ENCODE measurements at regions not wholly inside any gene's neighbourhood (a gene's known extent, or its start where the extent isn't known, plus 50 kb on each side); places are given as distances from the start of the nearest gene placed in this dataset.

DNA sequence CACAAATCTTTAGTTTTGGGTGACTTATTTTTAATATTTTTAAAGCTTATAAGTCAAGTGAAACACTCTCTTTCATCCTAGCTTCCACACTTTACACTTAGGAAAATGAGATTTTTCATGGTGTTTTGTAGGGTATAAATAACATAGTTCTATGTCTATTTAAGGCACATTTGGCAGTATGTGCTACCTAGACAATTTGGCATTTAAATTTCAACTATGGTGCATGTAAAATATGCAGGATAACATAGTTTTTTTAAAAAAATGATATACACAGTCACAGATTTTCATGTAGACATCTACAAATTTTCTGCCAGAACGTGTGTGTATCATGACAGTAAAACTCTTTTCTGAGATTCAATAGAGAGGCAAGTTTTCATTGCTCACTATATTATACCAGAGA is 115.1 kb upstream of the MAP3K7 start:
- TF ChIP-seq POLR2A (IDR thresholded peaks at IDR 0.05): no peak
- TF ChIP-seq, protein P1, sequence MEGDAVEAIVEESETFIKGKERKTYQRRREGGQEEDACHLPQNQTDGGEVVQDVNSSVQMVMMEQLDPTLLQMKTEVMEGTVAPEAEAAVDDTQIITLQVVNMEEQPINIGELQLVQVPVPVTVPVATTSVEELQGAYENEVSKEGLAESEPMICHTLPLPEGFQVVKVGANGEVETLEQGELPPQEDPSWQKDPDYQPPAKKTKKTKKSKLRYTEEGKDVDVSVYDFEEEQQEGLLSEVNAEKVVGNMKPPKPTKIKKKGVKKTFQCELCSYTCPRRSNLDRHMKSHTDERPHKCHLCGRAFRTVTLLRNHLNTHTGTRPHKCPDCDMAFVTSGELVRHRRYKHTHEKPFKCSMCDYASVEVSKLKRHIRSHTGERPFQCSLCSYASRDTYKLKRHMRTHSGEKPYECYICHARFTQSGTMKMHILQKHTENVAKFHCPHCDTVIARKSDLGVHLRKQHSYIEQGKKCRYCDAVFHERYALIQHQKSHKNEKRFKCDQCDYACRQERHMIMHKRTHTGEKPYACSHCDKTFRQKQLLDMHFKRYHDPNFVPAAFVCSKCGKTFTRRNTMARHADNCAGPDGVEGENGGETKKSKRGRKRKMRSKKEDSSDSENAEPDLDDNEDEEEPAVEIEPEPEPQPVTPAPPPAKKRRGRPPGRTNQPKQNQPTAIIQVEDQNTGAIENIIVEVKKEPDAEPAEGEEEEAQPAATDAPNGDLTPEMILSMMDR (IDR thresholded peaks at IDR 0.05): no peak

Measured in body of pancreas (tissue), 4 donors.